ENCODE measurements at regions not wholly inside any gene's neighbourhood (a gene's known extent, or its start where the extent isn't known, plus 50 kb on each side); places are given as distances from the start of the nearest gene placed in this dataset.

DNA sequence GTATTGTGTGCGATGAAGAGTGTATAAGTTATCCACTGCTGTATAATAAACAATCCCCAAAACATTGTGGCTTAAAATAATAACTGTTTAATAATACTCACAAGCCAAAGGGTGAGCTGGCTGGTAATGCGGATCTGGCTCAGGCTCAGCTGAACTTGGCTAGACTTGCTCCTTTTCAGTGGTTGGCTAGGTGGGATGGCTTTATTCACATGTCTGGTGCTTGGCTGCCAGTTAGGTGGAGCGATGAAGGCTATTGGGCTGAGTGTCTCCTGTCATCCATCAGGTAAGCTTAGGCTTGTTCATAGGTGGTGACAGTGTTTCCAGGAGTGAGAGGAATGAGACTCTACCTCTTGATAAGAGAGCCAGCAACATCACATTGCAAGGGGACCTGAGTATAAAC lies 135.0 kb upstream of the ASCC3 start:
- TF ChIP-seq, protein P1, sequence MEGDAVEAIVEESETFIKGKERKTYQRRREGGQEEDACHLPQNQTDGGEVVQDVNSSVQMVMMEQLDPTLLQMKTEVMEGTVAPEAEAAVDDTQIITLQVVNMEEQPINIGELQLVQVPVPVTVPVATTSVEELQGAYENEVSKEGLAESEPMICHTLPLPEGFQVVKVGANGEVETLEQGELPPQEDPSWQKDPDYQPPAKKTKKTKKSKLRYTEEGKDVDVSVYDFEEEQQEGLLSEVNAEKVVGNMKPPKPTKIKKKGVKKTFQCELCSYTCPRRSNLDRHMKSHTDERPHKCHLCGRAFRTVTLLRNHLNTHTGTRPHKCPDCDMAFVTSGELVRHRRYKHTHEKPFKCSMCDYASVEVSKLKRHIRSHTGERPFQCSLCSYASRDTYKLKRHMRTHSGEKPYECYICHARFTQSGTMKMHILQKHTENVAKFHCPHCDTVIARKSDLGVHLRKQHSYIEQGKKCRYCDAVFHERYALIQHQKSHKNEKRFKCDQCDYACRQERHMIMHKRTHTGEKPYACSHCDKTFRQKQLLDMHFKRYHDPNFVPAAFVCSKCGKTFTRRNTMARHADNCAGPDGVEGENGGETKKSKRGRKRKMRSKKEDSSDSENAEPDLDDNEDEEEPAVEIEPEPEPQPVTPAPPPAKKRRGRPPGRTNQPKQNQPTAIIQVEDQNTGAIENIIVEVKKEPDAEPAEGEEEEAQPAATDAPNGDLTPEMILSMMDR (IDR thresholded peaks at IDR 0.05), result no peak
- no peak for TF ChIP-seq POLR2A (IDR thresholded peaks at IDR 0.05)

Measured in right lobe of liver (tissue), 4 donors.